Smooth muscle cell (in vitro differentiated cells): ENCODE measurements at regions not wholly inside any gene's neighbourhood (a gene's known extent, or its start where the extent isn't known, plus 50 kb on each side); places are given as distances from the start of the nearest gene placed in this dataset.
"Not testable (repeated sequence)": the region's sequence is repeated elsewhere in the genome, so short reads cannot be mapped to it uniquely, and the experiment has no call there.

Source experiments
- DNase-seq: peaks from one replicate; lab custom pipeline; 2025; ENCODE audit not compliant: unreplicated experiment; lab: John Stamatoyannopoulos, UW
- H2AFZ ChIP-seq: fragments of 200-600 bp; sonication (generic); 2 replicates; pipeline ENCODE4 v1.6.0; 2016; ENCODE audit warnings: antibody characterized with exemption, low read depth, mild to moderate bottlenecking
- H3F3A ChIP-seq: fragments of 200-600 bp; sonication (generic); 2 replicates; pipeline ENCODE4 v1.6.0; 2017; ENCODE audit warnings: antibody characterized with exemption, low read depth
- H3K27ac ChIP-seq: fragments of 200-600 bp; sonication (generic); 2 replicates; pipeline ENCODE4 v1.5.1; 2016; ENCODE audit warnings: low read depth, mild to moderate bottlenecking
- H3K27me3 ChIP-seq: fragments of 200-600 bp; sonication (generic); 2 replicates; pipeline ENCODE4 v1.6.1; 2016; ENCODE audit warnings: low read depth, mild to moderate bottlenecking
- H3K36me3 ChIP-seq: fragments of 200-600 bp; sonication (generic); 2 replicates; pipeline ENCODE4 v1.5.1; 2016; ENCODE audit warnings: low read depth
- H3K4me1 ChIP-seq: fragments of 200-600 bp; sonication (generic); 2 replicates; pipeline ENCODE4 v1.5.1; 2016; ENCODE audit warnings: low read depth
- H3K4me2 ChIP-seq: fragments of 200-600 bp; sonication (generic); 2 replicates; pipeline ENCODE4 v1.6.0; 2016; ENCODE audit warnings: mild to moderate bottlenecking
- H3K4me3 ChIP-seq: fragments of 200-600 bp; sonication (generic); 2 replicates; pipeline ENCODE4 v1.5.1; 2016; ENCODE audit warnings: mild to moderate bottlenecking
- H3K79me2 ChIP-seq: fragments of 200-600 bp; sonication (generic); 2 replicates; pipeline ENCODE4 v1.6.0; 2016; ENCODE audit warnings: low read depth, mild to moderate bottlenecking
- H3K9ac ChIP-seq: fragments of 200-600 bp; sonication (generic); 2 replicates; pipeline ENCODE4 v1.6.0; 2016; ENCODE audit warnings: low read depth
- H3K9me3 ChIP-seq: fragments of 200-600 bp; sonication (generic); replicated peaks from 2 replicates; pipeline ENCODE4 v1.5.1; 2016; ENCODE audit warnings: low read depth
- H4K20me1 ChIP-seq: fragments of 200-600 bp; sonication (generic); 2 replicates; pipeline ENCODE4 v1.6.0; 2016; ENCODE audit warnings: low read depth
- WGBS: methylation state at CpG from one replicate; pipeline ENCODE4 v1.1.7; 2016; ENCODE audit warnings: low lambda C conversion rate; 5-methylcytosine and 5-hydroxymethylcytosine counted together
- TF ChIP-seq, protein P1 (sequence below): fragments of 200-600 bp; sonication (generic); IDR thresholded peaks from 2 replicates; pipeline ENCODE4 v1.5.1; 2017; ENCODE audit warnings: borderline replicate concordance, mild to moderate bottlenecking, antibody characterized with exemption; ENCODE audit not compliant: insufficient read depth, poor library complexity, severe bottlenecking

DNA sequence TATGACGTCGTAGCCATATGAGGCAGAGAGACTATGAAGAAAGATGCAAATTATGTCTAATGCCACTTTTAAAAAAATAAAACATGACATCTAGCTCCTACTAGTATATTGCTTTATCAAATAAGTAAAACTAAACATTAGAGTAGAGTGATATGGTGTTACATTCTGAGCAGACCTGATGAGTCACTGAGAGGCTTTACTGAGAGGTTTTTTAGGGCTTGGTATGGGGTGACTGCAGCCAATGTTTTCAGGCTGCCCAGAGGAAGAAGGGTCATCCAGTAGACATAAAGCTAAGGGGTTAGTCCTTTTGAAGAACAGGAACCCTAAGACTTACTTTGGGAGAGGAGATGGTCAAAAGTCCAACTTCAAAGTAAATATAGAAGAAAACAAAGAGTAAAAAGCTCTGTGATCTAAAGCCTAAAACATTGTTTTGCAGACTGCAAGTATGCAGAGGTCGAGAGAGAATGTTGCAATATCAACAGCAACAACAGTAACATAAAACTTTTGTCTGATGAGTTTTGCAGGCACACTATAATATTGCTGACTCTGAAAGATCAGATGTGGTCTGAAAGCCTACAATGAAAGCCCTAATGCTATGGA is 774.7 kb downstream of the TMTC2 start:
- Histone ChIP-seq H3K4me1 (peaks cover 10% of the 10 kb centered on the region), H3K27ac (no peak overlapping the region), H4K20me1 (no peaks in the 10 kb centered on the region), H3K4me3 (no peak overlapping the region), H3F3A (no peaks in the 10 kb centered on the region), H3K9me3 (no peaks in the 10 kb centered on the region), H3K36me3 (no peaks in the 10 kb centered on the region), H2AFZ (no peak overlapping the region), H3K79me2 (no peaks in the 10 kb centered on the region), H3K4me2 (peak overlapping the region; percentile 15), H3K27me3 (no peaks in the 10 kb centered on the region), H3K9ac (no peak overlapping the region)
- DNase-seq, result no peak
- WGBS, result 72% methylated on average over 3 of the region's 3 CpGs
- TF ChIP-seq, protein P1, sequence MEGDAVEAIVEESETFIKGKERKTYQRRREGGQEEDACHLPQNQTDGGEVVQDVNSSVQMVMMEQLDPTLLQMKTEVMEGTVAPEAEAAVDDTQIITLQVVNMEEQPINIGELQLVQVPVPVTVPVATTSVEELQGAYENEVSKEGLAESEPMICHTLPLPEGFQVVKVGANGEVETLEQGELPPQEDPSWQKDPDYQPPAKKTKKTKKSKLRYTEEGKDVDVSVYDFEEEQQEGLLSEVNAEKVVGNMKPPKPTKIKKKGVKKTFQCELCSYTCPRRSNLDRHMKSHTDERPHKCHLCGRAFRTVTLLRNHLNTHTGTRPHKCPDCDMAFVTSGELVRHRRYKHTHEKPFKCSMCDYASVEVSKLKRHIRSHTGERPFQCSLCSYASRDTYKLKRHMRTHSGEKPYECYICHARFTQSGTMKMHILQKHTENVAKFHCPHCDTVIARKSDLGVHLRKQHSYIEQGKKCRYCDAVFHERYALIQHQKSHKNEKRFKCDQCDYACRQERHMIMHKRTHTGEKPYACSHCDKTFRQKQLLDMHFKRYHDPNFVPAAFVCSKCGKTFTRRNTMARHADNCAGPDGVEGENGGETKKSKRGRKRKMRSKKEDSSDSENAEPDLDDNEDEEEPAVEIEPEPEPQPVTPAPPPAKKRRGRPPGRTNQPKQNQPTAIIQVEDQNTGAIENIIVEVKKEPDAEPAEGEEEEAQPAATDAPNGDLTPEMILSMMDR, result no peak

DNA sequence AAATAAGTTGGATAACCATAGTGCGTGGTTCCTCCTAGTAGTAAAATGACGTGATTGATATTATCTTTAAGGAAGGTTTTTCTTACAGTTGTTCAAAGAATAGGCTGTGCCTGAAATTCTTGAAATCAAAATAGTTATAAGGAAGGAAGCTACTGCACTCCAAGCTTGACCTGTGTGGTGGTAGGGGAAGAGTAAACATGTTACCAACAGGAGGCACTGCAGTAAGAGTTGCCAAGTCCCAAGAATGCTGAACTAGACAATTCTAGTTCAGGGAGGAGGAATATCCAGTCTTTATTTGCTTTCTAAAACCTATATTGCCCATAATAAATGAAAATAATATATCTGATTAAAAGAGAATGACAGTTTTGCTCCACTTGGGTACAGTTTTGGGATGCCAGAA is 764.5 kb downstream of the TMTC2 start:
- TF ChIP-seq, protein P1, result no peak
- Histone ChIP-seq H3K9ac (no peak overlapping the region), H3K4me1 (no peaks in the 10 kb centered on the region), H3K27me3 (no peaks in the 10 kb centered on the region), H3K27ac (no peak overlapping the region), H2AFZ (no peak overlapping the region), H4K20me1 (no peaks in the 10 kb centered on the region), H3K36me3 (no peaks in the 10 kb centered on the region), H3K79me2 (no peaks in the 10 kb centered on the region), H3K4me3 (no peak overlapping the region), H3F3A (no peaks in the 10 kb centered on the region), H3K9me3 (no peaks in the 10 kb centered on the region), H3K4me2 (no peak overlapping the region)
- DNase-seq, result no peak
- WGBS, result 92% methylated on average over 2 of the region's 2 CpGs

DNA sequence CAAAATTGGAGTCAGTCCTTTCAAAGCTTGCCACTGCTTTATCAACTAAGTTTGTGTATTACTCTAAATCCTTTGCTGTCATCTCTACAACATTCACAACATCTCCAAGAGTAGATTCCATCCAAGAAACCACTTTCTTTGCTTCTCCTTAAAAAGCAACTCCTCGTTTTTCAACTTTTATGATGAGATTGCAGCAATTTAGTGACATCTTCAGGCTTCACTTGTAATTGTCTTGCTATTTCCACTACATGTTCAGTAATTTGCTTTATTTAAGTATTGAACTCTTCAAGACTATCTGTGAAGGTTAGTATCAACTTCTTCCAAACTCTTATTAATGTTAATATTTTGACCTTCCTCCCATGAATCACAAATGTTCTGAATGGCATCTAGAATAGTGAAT is 747.9 kb downstream of the TMTC2 start:
- no peaks in the 10 kb centered on the region for H3K36me3 ChIP-seq
- H3K27ac ChIP-seq, result no peak overlapping the region
- H3K9me3 ChIP-seq, result no peaks in the 10 kb centered on the region
- H3K4me2 ChIP-seq, result no peak overlapping the region
- H4K20me1 ChIP-seq, result no peaks in the 10 kb centered on the region
- 52% methylated on average over 1 of the region's 1 CpG for WGBS
- H3K9ac ChIP-seq, result no peak overlapping the region
- no peak overlapping the region for H2AFZ ChIP-seq
- H3K27me3 ChIP-seq, result no peaks in the 10 kb centered on the region
- no peaks in the 10 kb centered on the region for H3K4me1 ChIP-seq
- no peaks in the 10 kb centered on the region for H3F3A ChIP-seq
- no peaks in the 10 kb centered on the region for H3K79me2 ChIP-seq
- no peak overlapping the region for H3K4me3 ChIP-seq
- DNase-seq, result no peak
- TF ChIP-seq, protein P1, result no peak

DNA sequence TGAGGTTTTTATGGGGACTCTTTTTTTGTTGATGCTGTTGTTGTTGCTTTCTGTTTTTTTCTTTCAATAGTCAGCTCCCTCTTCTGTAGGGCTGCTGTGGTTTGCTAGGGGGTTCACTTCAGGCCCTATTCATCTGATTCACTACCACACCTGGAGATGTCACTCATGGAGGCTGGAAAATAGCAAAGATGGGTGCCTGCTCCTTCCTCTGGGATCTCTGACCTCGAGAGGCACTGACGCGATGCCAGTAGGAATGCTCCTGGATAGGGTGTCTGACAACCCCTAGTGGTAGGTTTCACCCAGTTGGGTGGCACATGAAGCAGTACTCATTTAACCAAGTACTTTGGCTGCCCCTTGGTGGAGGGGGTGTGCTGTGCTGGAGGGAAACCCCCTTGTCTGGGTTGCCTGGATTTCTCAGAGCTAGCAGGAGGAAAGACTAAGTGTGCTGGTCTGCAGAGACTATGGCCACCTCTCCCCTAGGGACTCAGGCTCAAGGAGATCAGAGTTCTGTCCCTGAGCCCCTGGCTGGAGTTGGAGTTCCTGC is 745.5 kb downstream of the TMTC2 start:
- no peak for DNase-seq
- H3K79me2 ChIP-seq, result no peaks in the 10 kb centered on the region
- WGBS, result 92% methylated on average over 3 of the region's 3 CpGs

DNA sequence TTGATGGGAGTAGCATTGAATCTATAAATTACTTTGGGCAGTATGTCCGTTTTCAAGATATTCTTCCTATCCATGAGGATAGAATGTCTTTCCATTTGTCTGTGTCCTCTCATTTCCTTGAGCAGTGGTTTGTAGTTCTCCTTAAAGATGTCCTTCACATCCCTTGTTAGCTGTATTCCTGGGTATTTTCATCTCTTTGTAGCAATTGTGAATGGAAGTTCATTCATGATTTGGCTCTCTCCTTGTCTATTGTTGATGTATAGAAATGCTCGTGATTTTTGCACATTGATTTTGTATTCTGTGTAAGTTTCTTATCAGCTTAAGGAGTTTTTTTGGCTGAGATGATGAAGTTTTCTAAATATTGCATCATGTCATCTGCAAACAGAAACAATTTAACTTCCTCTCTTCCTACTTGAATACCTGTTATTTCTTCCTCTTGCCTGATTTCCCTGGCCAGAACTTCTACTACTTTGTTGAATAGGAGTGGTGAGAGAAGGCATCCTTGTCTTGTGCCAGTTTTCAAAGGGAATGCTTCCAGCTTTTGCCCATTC is 741.0 kb downstream of the TMTC2 start:
- not testable (repeated sequence) for H3K4me2 ChIP-seq, H4K20me1 ChIP-seq, DNase-seq, H3K9me3 ChIP-seq, H3K27me3 ChIP-seq, H3K4me1 ChIP-seq, H3K36me3 ChIP-seq, H3F3A ChIP-seq, H3K9ac ChIP-seq, H2AFZ ChIP-seq, H3K4me3 ChIP-seq, H3K79me2 ChIP-seq, H3K27ac ChIP-seq
- WGBS, result 78% methylated on average over 2 of the region's 2 CpGs

More for the DNA sequence above, 745.5 kb downstream of the TMTC2 start:
- TF ChIP-seq, protein P1, result no peak
- Histone ChIP-seq H2AFZ (no peak overlapping the region), H4K20me1 (no peaks in the 10 kb centered on the region), H3K9ac (no peak overlapping the region), H3F3A (no peaks in the 10 kb centered on the region), H3K27me3 (no peaks in the 10 kb centered on the region), H3K27ac (no peak overlapping the region), H3K9me3 (no peaks in the 10 kb centered on the region), H3K4me3 (no peak overlapping the region), H3K36me3 (no peaks in the 10 kb centered on the region), H3K4me1 (no peaks in the 10 kb centered on the region), H3K4me2 (no peak overlapping the region)
